K562 (cell line): ENCODE measurements at regions not wholly inside any gene's neighbourhood (a gene's known extent, or its start where the extent isn't known, plus 50 kb on each side); places are given as distances from the start of the nearest gene placed in this dataset.

Source experiments
- E4F1 ChIP-seq: fragments of 250-450 bp; sonication (Bioruptor Pico); IDR thresholded peaks from 2 replicates; pipeline ENCODE4 v1.5.0; 2021; ENCODE audit warnings: mild to moderate bottlenecking, borderline replicate concordance
- FOSL1 ChIP-seq: fragments of 200-800 bp; sonication (Bioruptor generic); conservative IDR thresholded peaks from 2 replicates; pipeline ENCODE4 v1.6.1; 2016; ENCODE audit warnings: missing genetic modification characterization, missing compliant biosample characterization
- FOXK2 ChIP-seq, 2 experiments: fragments of 450-650 bp; IDR thresholded peaks in 1 of 2; conservative IDR thresholded peaks in 1 of 2; 2 replicates each; pipeline ENCODE4 v1.6.1; 2016; ENCODE audit warnings: low read depth in 2 of 2, mild to moderate bottlenecking in 1 of 2
- MNT ChIP-seq, 2 experiments: fragments of 450-650 bp; conservative IDR thresholded peaks; 2 replicates each; pipeline ENCODE4 v1.6.1; 2017; ENCODE audit warnings: mild to moderate bottlenecking in 2 of 2, moderate library complexity in 2 of 2
- POLR2A ChIP-seq: fragments of 450-650 bp; conservative IDR thresholded peaks from 2 replicates; pipeline ENCODE4 v1.6.1; 2016
- POLR3A ChIP-seq: IDR thresholded peaks from 2 replicates; pipeline ENCODE4 v1.6.1; 2011; ENCODE audit warnings: borderline replicate concordance, mild to moderate bottlenecking, moderate library complexity; ENCODE audit not compliant: insufficient read length, insufficient read depth; ENCODE audit errors: extremely low read depth
- SIN3A ChIP-seq, 2 experiments: fragments of 150-350 bp in 1 of 2; IDR thresholded peaks; 2 replicates each; pipeline ENCODE4 v1.6.1; 2011 to 2016; ENCODE audit warnings: borderline replicate concordance in 2 of 2, low read depth in 2 of 2, low read length in 2 of 2, mild to moderate bottlenecking in 2 of 2, moderate library complexity in 2 of 2; ENCODE audit not compliant: control insufficient read depth in 1 of 2
- SOX6 ChIP-seq: fragments of 450-650 bp; IDR thresholded peaks from 2 replicates; pipeline ENCODE4 v1.6.1; 2014; ENCODE audit warnings: mild to moderate bottlenecking
- SP2 ChIP-seq: IDR thresholded peaks from 2 replicates; pipeline ENCODE4 v1.6.1; 2011; ENCODE audit warnings: mild to moderate bottlenecking, low read depth, low read length, moderate library complexity; ENCODE audit not compliant: poor library complexity, severe bottlenecking; ENCODE audit errors: extremely low read depth
- U2AF1 ChIP-seq: fragments of 200-400 bp; formaldehyde crosslinking; optimal IDR thresholded peaks from 2 replicates; pipeline ENCODE3; 2017; ENCODE audit warnings: mild to moderate bottlenecking, low read depth, low read length, moderate library complexity
- TF ChIP-seq, protein P1 (sequence below), 3 experiments: IDR thresholded peaks in 2 of 3; conservative IDR thresholded peaks in 1 of 3; 2 replicates each; pipeline ENCODE4 v1.5.1; 2011 to 2012; ENCODE audit warnings: low read length in 3 of 3, mild to moderate bottlenecking in 3 of 3, control low read depth in 2 of 3, improper control_type of control experiment in 1 of 3, inconsistent platforms in 1 of 3, low read depth in 1 of 3, mixed read lengths in 1 of 3, moderate library complexity in 1 of 3; ENCODE audit not compliant: insufficient read depth in 2 of 3
- TF ChIP-seq, protein P2 (sequence below): fragments of 250-450 bp; sonication (Bioruptor Pico); IDR thresholded peaks from 2 replicates; pipeline ENCODE4 v1.8.0; 2021; ENCODE audit warnings: moderate library complexity, mild to moderate bottlenecking, inconsistent platforms
- TF ChIP-seq, protein P3 (sequence below): sonication (generic); formaldehyde crosslinking; IDR thresholded peaks from 2 replicates; pipeline ENCODE4 v1.8.0; 2022; ENCODE audit warnings: mild to moderate bottlenecking, low read depth, missing genetic modification reagents

- TF ChIP-seq MNT (conservative IDR thresholded peaks at IDR 0.05) (no peak), POLR2A (no peak), SIN3A (IDR thresholded peaks at IDR 0.05; ENCODE audit: borderline replicate concordance in 2 of 2, control insufficient read depth in 1 of 2, low read depth in 2 of 2, low read length in 2 of 2) (no peak), SOX6 (no peak), SP2 (no peak), U2AF1 (no peak), FOXK2 (conservative IDR thresholded peaks at IDR 0.05 in 1 of 2, IDR thresholded peaks at IDR 0.05 in 1 of 2; ENCODE audit: low read depth in 2 of 2) (no peak), E4F1 (CRISPR knock-in tag) (no peak), FOSL1 (no peak), POLR3A (no peak)
- TF ChIP-seq, protein P1, sequence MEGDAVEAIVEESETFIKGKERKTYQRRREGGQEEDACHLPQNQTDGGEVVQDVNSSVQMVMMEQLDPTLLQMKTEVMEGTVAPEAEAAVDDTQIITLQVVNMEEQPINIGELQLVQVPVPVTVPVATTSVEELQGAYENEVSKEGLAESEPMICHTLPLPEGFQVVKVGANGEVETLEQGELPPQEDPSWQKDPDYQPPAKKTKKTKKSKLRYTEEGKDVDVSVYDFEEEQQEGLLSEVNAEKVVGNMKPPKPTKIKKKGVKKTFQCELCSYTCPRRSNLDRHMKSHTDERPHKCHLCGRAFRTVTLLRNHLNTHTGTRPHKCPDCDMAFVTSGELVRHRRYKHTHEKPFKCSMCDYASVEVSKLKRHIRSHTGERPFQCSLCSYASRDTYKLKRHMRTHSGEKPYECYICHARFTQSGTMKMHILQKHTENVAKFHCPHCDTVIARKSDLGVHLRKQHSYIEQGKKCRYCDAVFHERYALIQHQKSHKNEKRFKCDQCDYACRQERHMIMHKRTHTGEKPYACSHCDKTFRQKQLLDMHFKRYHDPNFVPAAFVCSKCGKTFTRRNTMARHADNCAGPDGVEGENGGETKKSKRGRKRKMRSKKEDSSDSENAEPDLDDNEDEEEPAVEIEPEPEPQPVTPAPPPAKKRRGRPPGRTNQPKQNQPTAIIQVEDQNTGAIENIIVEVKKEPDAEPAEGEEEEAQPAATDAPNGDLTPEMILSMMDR (IDR thresholded peaks at IDR 0.05 in 2 of 3, conservative IDR thresholded peaks at IDR 0.05 in 1 of 3; ENCODE audit: insufficient read depth in 2 of 3, low read depth in 1 of 3, low read length in 3 of 3) = no peak
- TF ChIP-seq, protein P2, sequence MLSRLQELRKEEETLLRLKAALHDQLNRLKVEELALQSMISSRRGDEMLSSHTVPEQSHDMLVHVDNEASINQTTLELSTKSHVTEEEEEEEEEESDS = no peak
- TF ChIP-seq, protein P3, sequence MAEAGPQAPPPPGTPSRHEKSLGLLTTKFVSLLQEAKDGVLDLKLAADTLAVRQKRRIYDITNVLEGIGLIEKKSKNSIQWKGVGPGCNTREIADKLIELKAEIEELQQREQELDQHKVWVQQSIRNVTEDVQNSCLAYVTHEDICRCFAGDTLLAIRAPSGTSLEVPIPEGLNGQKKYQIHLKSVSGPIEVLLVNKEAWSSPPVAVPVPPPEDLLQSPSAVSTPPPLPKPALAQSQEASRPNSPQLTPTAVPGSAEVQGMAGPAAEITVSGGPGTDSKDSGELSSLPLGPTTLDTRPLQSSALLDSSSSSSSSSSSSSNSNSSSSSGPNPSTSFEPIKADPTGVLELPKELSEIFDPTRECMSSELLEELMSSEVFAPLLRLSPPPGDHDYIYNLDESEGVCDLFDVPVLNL (CRISPR knock-in tag) = no peak
Measured at GRCh38 chr15:95834028-95834804, 496.3 kb upstream of the NR2F2 start.
